DMS79 treated with DMSO at 0.1 percent for 48 hours (cell line): ENCODE measurements at regions not wholly inside any gene's neighbourhood (a gene's known extent, or its start where the extent isn't known, plus 50 kb on each side); places are given as distances from the start of the nearest gene placed in this dataset.
"Not testable (repeated sequence)": the region's sequence is repeated elsewhere in the genome, so short reads cannot be mapped to it uniquely, and the experiment has no call there.

ENCODE experiments used
- DNase-seq: peaks from one replicate; lab custom pipeline; 2025; lab: John Stamatoyannopoulos, UW

GRCh38 chr2:103383541-103383940, 621.7 kb downstream of the TMEM182 start:
- DNase-seq = no peak

DNA sequence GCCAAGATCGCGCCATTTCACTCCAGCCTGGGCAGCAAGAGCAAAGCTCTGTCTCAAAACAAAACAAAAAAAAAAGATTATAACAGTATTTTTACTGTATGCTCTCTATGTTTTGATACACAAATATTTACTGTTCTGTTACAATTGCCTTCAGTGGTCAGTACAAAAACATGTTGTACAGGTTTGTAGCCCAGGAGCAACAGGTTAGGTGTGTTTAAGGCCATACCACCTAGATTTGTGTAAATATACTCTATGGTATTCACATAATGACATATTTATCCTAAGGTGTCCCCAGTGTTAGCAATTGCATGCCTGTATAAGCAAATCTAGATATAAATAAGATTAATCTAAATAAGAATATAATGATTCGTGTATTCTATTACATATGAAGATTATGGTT, 625.0 kb downstream of the TMEM182 start:
- no peak for DNase-seq

DNA sequence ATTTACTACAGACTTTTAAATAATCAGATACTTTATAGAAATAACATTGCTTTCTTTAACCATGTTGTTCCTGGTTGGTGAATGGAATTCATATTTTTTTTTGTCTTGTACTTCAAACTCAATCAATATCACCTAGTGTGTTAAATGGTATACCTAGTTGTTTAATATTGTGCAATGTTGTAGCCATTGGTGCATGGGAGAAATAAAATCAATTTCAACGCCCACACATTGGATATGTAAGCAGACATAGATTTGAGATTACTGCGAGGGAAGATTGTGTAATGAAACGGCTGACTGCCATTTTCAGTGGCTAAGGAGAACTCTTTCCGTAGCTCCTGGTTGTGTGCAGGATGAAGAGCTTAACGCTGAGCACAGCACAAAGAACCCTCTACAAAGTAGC, 626.1 kb downstream of the TMEM182 start:
- DNase-seq = no peak

GRCh38 chr2:103396152-103396551, 634.3 kb downstream of the TMEM182 start:
- no peak for DNase-seq

DNA sequence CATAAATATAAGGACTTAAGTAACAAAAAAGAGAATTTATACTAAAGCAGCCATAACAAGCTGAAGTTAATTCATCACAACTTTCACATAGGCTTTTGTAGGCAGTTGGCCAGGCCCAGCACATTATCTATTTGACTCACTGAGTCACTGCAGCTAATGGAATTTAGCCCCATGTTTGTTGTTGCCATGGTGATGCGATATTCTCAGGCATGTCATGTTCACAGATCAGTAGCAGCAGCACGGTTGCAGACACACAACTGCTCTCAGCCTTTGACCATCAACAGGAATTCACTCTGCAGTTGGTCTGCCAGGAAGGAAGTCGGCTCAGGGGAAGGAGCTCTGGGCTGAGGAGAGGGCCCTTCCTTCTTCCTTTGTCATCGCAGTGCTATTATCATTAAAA, 639.8 kb downstream of the TMEM182 start:
- DNase-seq = no peak

DNA sequence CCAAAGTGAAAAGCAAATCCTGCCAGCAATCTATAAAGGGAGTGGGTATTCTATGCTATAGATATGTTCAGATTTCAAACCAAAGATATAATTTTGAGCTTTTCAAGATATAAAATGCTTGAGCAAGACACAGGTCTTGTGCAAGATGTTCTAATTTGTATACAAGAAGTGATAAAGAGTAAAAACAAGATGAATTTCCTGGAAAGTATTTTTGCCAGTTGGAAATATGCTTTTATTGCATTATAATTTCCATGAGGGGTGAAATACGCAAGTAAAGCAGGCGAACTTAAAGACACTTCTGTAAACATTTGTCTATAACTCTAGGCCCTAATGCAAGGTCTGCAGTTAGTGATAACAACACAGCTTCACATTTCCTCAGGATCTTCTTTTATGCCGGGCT, 640.5 kb downstream of the TMEM182 start:
- DNase-seq = no peak

GRCh38 chr2:103402944-103403343, 641.1 kb downstream of the TMEM182 start:
- no peak for DNase-seq

GRCh38 chr2:103403388-103403787, 641.6 kb downstream of the TMEM182 start:
- DNase-seq = not testable (repeated sequence)

- DNase-seq = no peak
These were observed 648.4 kb downstream of the TMEM182 start for GRCh38 chr2:103410221-103410620.

GRCh38 chr2:103419506-103419905, 657.7 kb downstream of the TMEM182 start:
- DNase-seq = no peak

DNA sequence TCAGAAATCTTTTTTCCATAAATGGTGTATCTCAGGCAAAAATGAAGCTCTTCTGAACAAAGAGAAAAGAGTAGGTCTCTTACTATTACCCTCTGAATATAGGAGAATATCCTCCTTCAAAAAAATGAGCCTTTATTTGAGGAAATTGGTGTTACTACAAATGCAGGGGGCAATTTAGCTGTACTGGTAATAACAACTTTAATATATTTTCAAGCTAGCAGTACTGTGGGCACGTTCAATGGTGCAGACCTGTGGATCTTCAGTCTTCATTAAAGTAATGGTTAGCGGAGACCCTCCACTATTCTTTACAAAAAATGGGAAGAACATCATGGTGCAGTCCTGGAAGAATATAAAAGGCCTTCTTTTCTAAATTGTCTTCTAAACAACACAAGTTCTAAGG, 661.3 kb downstream of the TMEM182 start:
- DNase-seq = no peak

DNA sequence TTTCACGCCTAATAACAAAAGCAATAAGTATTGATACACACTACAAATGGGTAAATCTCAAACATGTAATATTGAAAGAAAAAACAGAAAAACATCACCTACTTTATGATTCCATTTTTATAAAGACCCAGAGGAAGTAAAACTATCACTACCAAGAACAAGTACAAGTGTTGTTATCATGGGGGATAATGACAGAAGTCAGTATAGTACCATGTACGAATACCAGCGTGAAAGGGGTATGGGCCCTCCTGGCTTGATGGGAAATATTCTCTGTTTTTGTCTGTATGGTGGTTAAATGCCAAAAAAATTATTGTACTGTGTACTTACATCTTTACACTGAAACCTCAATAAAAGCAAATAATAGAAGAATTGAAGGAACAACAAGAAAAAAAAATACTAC, 665.7 kb downstream of the TMEM182 start:
- DNase-seq = no peak

DNA sequence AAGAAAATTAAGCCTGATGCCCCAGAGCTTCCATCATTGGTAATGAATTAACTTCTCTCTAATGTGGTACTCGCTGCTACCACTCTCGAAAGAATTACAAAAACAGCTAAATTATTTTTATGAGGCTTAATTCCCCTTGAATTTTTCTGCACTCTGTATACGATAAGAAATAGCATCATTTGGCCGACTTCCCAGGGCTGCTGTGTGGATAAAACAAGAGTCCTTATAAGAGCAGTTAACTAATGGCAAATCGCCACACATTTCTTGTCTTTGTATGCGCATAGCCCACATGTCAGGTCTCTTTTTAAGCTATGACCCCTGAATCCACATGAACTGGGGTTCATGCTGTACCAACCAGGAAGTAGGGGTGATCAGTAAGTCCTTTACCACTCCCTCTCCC, 668.4 kb downstream of the TMEM182 start:
- DNase-seq = no peak

DNA sequence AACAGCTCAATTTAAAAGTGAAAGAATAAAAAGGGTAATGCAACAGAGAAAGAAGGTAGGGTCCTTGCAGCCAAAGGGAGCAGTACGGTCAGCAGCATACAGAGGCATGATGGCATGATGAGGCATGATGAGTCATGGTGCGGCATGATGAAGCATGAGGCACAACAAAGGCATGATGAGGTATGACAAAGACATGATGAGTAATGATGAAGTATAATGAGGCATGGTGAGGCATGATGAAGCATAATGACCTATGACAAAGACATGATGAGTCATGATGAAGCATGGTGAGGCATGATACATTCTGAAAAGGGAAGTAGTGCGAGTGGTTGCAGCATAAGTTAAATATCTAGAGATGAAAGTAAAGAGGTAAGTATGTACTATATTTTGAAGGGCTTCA, 673.2 kb downstream of the TMEM182 start:
- DNase-seq = no peak

DNA sequence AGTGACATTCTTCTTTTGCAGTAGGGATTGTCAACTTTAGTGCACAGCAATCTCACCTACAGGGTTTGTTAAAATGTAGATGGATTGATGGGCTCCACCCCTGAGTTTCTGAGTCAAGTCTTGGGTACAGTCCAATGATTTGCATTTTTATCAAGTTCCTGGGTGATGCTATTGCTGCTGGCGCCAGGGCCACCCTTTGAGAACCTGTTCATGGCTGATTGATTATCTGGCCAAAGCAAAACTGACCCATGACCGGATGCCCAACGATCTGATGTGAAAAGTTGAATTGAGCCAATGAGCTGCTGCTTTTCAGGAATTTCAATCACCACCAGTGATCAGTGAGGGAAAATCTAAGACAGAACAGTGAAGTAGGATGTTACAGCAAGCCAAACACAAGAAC, 675.3 kb downstream of the TMEM182 start:
- DNase-seq = no peak

DNA sequence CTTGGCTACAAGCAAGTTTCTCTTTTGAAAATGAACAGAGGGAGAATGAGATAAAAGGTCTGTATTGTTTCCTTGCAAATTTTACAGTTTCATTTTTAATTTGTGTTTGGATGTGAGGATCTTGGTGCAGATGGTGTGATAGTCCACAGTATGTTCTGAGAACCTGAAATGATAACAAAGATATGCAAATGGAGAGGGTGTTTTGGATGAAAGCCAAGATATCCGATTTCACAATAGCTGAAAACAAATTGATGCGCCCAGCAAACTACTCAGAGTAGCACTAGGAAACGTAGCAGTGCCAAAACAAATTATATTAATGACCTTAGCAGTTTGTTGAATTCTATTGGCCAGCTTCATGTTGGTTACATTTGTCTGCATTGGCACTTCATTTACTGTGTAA, 683.5 kb downstream of the TMEM182 start:
- no peak for DNase-seq

GRCh38 chr2:103448495-103448894, 686.7 kb downstream of the TMEM182 start:
- DNase-seq = no peak

DNA sequence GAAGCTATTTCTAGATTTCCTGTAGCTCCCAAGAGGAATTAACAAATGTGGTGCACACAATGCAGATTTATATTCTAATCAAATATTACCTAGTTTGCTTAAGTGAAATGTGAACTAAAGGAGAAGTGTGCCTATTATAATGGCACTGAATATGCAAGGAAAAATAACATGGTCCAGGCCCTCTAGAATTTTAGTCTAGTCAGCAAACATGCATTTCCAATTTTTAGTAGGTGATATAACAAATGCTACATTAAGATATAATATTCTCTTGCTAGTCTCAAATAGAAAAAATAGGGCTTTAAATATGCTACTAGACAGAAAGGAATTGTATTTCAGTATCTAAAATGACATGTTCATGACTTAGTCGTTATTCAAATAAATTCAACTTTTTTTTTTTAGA, 689.5 kb downstream of the TMEM182 start:
- DNase-seq = no peak

GRCh38 chr2:103459283-103459682, 697.5 kb downstream of the TMEM182 start:
- no peak for DNase-seq

- no peak for DNase-seq
These were observed 700.3 kb downstream of the TMEM182 start for GRCh38 chr2:103462101-103462500.

- DNase-seq = no peak
These were observed 700.9 kb downstream of the TMEM182 start for GRCh38 chr2:103462712-103463111.

DNA sequence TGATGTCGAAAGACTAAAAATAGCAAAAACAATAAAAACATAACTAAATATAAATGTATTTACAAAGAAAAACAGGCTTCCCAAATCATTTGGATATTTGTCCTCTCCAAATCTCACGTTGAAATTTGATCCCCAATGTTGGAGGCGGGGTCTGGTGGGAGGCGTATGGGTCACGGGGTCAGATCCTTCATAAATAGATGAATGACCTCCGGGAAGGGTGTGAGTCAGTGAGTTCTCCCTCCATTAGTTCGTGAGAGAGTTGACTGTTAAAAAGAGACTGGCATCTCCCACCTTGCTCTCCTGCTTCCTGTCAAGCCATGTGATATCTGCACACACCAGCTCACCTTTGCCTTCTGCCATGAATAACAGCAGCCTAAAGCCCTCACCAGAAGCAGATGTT, 703.0 kb downstream of the TMEM182 start:
- no peak for DNase-seq

DNA sequence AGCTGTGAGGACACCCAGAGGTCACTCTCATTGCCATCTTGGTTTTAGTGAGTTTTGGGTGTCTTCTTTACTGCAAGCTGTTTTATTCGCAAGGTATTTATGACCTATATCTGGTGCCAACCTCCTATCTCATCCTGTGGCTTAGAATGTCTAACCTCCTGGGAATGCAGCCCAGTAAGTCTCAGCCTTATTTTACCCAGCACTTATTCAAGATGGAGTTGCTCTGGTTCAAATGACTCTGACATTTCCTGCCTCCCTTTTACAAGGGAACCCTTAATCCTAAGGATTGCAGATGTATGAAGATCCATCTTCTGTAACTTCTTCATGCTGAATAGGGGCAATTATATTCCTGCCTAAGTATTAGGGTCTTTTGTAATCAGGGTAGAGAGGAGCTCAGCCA, 708.0 kb downstream of the TMEM182 start:
- DNase-seq = no peak

GRCh38 chr2:103484906-103485305, 723.1 kb downstream of the TMEM182 start:
- no peak for DNase-seq

GRCh38 chr2:103496850-103497249, 735.0 kb downstream of the TMEM182 start:
- no peak for DNase-seq
